Chondrocyte (in vitro differentiated cells): ENCODE measurements at regions not wholly inside any gene's neighbourhood (a gene's known extent, or its start where the extent isn't known, plus 50 kb on each side); places are given as distances from the start of the nearest gene placed in this dataset.

Experiments
- DNase-seq: peaks from one replicate; pipeline ENCODE4 v3.0.0; 2021; ENCODE audit warnings: mixed read lengths, low spot score
- H3K27ac Mint-ChIP-seq: one replicate; pipeline ENCODE4 v1.8.0; 2021; ENCODE audit warnings: mild to moderate bottlenecking, moderate library complexity, mixed read lengths; ENCODE audit not compliant: unreplicated experiment
- H3K27me3 Mint-ChIP-seq: 2 replicates; pipeline ENCODE4 v1.8.0; 2021; ENCODE audit warnings: low read depth, mixed read lengths
- H3K36me3 Mint-ChIP-seq: 2 replicates; pipeline ENCODE4 v1.8.0; 2021; ENCODE audit warnings: low read depth, mixed read lengths
- H3K4me1 Mint-ChIP-seq: 2 replicates; pipeline ENCODE4 v1.8.0; 2021; ENCODE audit warnings: low read depth, mild to moderate bottlenecking, mixed read lengths
- H3K4me3 Mint-ChIP-seq: one replicate; pipeline ENCODE4 v1.8.0; 2021; ENCODE audit warnings: mild to moderate bottlenecking, moderate library complexity, mixed read lengths; ENCODE audit not compliant: unreplicated experiment
- H3K9me3 Mint-ChIP-seq: 2 replicates; pipeline ENCODE4 v1.8.0; 2021; ENCODE audit warnings: low read depth, mixed read lengths
- CTCF ChIP-seq: fragments of 200-600 bp; sonication (generic); IDR thresholded peaks from 2 replicates; pipeline ENCODE4 v1.5.0; 2021; ENCODE audit warnings: antibody characterized with exemption, mild to moderate bottlenecking, moderate library complexity

DNA sequence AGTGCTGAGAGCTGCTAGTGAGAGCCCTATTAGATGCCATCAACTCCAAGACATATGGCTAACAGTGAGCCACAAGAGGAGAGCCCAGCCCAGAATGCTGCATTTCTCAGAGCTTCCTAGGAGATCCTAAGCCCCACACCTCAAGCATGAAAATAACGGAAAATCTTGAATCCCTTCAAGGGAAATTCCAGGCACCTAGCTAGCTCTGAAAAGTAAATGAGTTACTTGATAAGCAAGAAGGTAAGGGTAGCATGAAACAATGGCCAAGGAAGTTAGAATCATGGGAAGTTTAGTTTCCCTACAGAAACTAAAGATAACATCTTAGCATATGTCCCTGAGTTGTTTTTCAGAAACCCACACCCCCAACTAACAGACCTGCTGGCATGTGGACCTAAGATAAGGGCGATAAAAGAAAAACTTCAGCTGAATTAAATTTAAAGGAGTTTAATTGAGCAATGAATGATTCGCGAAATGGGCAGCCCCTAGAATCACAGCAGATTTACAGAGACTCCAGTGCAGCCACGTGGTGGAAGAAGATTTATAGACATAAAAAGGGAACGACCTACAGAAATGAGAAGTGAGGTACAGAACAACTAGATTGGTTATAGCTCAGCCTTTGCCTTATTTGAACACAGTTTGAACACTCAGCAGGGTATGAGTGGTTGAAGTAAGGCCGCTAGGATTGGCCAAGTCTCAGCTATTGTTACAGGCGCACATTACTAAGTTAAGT is 301.3 kb upstream of the DACH1 start:
- Mint-ChIP-seq H3K36me3 (no peaks in the 10 kb centered on the region), H3K27ac (no peak overlapping the region), H3K9me3 (peaks cover 4% of the 10 kb centered on the region), H3K4me3 (no peak overlapping the region), H3K27me3 (no peaks in the 10 kb centered on the region), H3K4me1 (peaks cover 32% of the 10 kb centered on the region)
- no peak for TF ChIP-seq CTCF
- no peak for DNase-seq

DNA sequence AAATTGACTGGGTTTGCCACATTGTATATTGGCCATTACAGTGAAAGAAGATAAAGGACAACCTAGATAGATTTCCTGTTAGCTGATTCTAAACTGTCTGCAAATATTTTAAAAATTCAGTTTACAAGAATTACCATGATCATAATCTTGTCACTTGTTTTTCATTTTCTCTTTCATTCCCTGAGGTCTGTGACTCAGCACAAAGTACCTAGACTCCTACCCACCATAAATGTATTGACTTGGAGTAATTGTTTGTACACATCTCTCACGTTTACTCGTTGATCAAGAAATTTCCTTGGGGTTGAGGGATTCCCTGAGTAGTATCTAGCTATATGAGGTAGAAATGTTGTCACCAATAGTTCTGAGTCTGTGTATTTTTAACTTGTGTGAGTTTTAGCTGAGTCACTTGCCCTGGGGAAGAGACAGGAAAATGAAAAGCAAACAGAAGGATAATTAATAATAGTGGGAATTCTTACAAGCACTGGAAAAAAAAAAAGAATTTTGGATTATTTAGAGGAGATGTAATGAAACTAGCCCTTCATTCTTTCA is 299.2 kb upstream of the DACH1 start:
- H3K4me1 Mint-ChIP-seq = peaks cover 33% of the 10 kb centered on the region
- TF ChIP-seq CTCF = no peak
- H3K9me3 Mint-ChIP-seq = peaks cover 4% of the 10 kb centered on the region
- no peaks in the 10 kb centered on the region for H3K27me3 Mint-ChIP-seq
- no peak overlapping the region for H3K4me3 Mint-ChIP-seq
- no peak for DNase-seq
- H3K36me3 Mint-ChIP-seq = no peaks in the 10 kb centered on the region
- peak overlapping the region; percentile 64 for H3K27ac Mint-ChIP-seq

DNA sequence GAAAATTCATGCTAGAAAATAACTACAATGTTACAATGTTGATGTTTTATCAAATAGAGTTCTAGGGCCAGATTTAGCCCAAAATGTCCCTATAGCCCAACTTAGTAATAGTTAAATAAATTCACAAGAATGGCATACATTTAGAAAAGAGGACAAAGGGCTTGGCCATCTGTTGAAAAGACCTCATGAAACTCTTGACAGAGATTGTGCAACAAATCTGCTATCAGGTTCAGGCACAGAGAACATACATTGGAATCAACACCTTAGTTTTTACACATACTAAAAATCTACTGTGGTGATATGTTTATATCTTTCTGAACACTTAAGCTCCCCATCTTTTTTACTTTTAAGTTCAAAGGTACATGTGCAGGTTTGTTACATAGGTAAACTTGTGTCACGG is 298.3 kb upstream of the DACH1 start:
- Mint-ChIP-seq H3K27me3 (no peaks in the 10 kb centered on the region), H3K36me3 (no peaks in the 10 kb centered on the region), H3K27ac (no peak overlapping the region), H3K9me3 (peaks cover 4% of the 10 kb centered on the region), H3K4me1 (peaks cover 33% of the 10 kb centered on the region), H3K4me3 (no peak overlapping the region)
- no peak for TF ChIP-seq CTCF
- no peak for DNase-seq

- no peak for DNase-seq
- no peak overlapping the region for H3K4me3 Mint-ChIP-seq
- H3K36me3 Mint-ChIP-seq = no peaks in the 10 kb centered on the region
- H3K27me3 Mint-ChIP-seq = no peaks in the 10 kb centered on the region
- peaks cover 33% of the 10 kb centered on the region for H3K4me1 Mint-ChIP-seq
- TF ChIP-seq CTCF = no peak
- H3K9me3 Mint-ChIP-seq = peaks cover 4% of the 10 kb centered on the region
- peak overlapping the region; percentile 32 for H3K27ac Mint-ChIP-seq
Observed at GRCh38 chr13:72164811-72165210, 297.8 kb upstream of the DACH1 start.

GRCh38 chr13:72163678-72164077 is 296.7 kb upstream of the DACH1 start:
- Mint-ChIP-seq H3K27me3 (no peaks in the 10 kb centered on the region), H3K27ac (peak overlapping the region; percentile 3), H3K4me1 (peaks cover 33% of the 10 kb centered on the region), H3K4me3 (no peak overlapping the region), H3K9me3 (peaks cover 4% of the 10 kb centered on the region), H3K36me3 (no peaks in the 10 kb centered on the region)
- no peak for DNase-seq
- TF ChIP-seq CTCF = no peak
